ENCODE measurements at regions not wholly inside any gene's neighbourhood (a gene's known extent, or its start where the extent isn't known, plus 50 kb on each side); places are given as distances from the start of the nearest gene placed in this dataset.

DNA sequence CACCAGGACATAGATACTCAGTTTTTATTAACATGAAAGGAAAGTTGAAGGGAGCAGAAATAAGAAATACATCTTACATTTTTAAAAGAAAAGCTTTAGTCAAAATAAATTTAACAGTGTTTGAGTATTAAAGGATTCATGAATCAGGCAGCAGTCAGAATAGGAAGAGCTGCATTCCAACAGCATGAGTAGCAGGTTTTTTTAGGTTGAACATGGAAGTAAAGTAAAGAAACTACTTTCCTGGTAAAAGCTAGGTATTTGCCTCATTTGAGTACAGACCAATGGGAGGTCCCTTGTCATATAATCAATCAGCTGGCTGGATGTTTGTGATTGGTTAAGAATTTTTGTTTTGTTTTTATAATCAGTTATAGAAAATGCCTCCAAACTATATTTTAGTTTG, 645.9 kb upstream of the INTU start:
- TF ChIP-seq POLR2A (IDR thresholded peaks at IDR 0.05): no peak
- TF ChIP-seq, protein P1, sequence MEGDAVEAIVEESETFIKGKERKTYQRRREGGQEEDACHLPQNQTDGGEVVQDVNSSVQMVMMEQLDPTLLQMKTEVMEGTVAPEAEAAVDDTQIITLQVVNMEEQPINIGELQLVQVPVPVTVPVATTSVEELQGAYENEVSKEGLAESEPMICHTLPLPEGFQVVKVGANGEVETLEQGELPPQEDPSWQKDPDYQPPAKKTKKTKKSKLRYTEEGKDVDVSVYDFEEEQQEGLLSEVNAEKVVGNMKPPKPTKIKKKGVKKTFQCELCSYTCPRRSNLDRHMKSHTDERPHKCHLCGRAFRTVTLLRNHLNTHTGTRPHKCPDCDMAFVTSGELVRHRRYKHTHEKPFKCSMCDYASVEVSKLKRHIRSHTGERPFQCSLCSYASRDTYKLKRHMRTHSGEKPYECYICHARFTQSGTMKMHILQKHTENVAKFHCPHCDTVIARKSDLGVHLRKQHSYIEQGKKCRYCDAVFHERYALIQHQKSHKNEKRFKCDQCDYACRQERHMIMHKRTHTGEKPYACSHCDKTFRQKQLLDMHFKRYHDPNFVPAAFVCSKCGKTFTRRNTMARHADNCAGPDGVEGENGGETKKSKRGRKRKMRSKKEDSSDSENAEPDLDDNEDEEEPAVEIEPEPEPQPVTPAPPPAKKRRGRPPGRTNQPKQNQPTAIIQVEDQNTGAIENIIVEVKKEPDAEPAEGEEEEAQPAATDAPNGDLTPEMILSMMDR (IDR thresholded peaks at IDR 0.05 in 8 of 11, conservative IDR thresholded peaks at IDR 0.05 in 3 of 11): no peak

Data from spleen (tissue), 7 donors.